Choroid plexus epithelial cell (primary cell): ENCODE measurements at regions not wholly inside any gene's neighbourhood (a gene's known extent, or its start where the extent isn't known, plus 50 kb on each side); places are given as distances from the start of the nearest gene placed in this dataset.

Experiments
- DNase-seq: peaks from one replicate; pipeline ENCODE4 v3.0.0-alpha.2; 2010; ENCODE audit warnings: low read depth
- H3K4me3 ChIP-seq: 2 replicates; pipeline ENCODE4 v1.5.1; 2011; ENCODE audit warnings: low read depth, mild to moderate bottlenecking, control low read depth, low read length, moderate library complexity
- CTCF ChIP-seq: conservative IDR thresholded peaks from 2 replicates; pipeline ENCODE4 v1.5.1; 2011; ENCODE audit warnings: low read depth, mild to moderate bottlenecking, control low read depth, inconsistent platforms, low read length, moderate library complexity

GRCh38 chr12:61009192-61009591, 1251.0 kb upstream of the USP15 start:
- DNase-seq: peak; percentile 2
- no peak overlapping the region for H3K4me3 ChIP-seq
- TF ChIP-seq CTCF: no peak

GRCh38 chr12:61011767-61012423, 1248.3 kb upstream of the USP15 start:
- no peak overlapping the region for H3K4me3 ChIP-seq
- no peak for DNase-seq
- no peak for TF ChIP-seq CTCF

GRCh38 chr12:61018571-61018970, 1241.6 kb upstream of the USP15 start:
- no peak for TF ChIP-seq CTCF
- no peak for DNase-seq
- no peak overlapping the region for H3K4me3 ChIP-seq

- DNase-seq: no peak
- no peak for TF ChIP-seq CTCF
Measured at GRCh38 chr12:61023231-61023630, 1237.0 kb upstream of the USP15 start.

GRCh38 chr12:61029516-61029915, 1230.7 kb upstream of the USP15 start:
- TF ChIP-seq CTCF: no peak

More at GRCh38 chr12:61023231-61023630, 1237.0 kb upstream of the USP15 start:
- no peak overlapping the region for H3K4me3 ChIP-seq

GRCh38 chr12:61037792-61038191, 1222.4 kb upstream of the USP15 start:
- no peak overlapping the region for H3K4me3 ChIP-seq
- TF ChIP-seq CTCF: no peak
- no peak for DNase-seq

More at GRCh38 chr12:61029516-61029915, 1230.7 kb upstream of the USP15 start:
- no peak overlapping the region for H3K4me3 ChIP-seq
- DNase-seq: no peak

GRCh38 chr12:61043838-61044237, 1216.4 kb upstream of the USP15 start:
- H3K4me3 ChIP-seq: no peak overlapping the region
- TF ChIP-seq CTCF: no peak
- no peak for DNase-seq
